ENCODE measurements at regions not wholly inside any gene's neighbourhood (a gene's known extent, or its start where the extent isn't known, plus 50 kb on each side); places are given as distances from the start of the nearest gene placed in this dataset.

DNA sequence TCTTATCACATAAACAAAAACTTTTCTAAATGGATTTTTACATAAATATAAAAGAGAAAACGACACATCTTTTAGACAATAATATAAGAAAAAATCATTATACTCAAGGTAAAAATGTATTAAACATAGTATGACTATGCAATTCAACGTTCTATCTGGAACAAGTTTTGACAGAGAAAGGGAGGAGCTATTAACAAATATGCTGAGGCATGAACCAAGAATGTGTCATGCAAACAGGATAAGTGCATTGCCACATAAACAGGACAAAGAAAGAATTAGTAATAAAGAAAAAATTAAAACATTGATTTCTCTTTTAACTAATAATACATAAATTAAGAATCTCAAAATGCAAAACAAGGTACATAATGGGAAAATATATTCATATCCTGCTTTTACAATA lies 1353.4 kb upstream of the GJE1 start:
- Histone ChIP-seq H3K9me3 (no peaks in the 10 kb centered on the region), H3K4me3 (no peak overlapping the region), H3K36me3 (no peaks in the 10 kb centered on the region), H3K27ac (no peak overlapping the region), H3K4me1 (peaks cover 0 to 5% (median under 1%) of the 10 kb centered on the region in 3 donors), H3K27me3 (no peaks in the 10 kb centered on the region)
- no peak for ATAC-seq
- TF ChIP-seq POLR2AphosphoS5 (IDR thresholded peaks at IDR 0.05): no peak
- no peak for TF ChIP-seq POLR2A (IDR thresholded peaks at IDR 0.05)
- TF ChIP-seq, protein P1, sequence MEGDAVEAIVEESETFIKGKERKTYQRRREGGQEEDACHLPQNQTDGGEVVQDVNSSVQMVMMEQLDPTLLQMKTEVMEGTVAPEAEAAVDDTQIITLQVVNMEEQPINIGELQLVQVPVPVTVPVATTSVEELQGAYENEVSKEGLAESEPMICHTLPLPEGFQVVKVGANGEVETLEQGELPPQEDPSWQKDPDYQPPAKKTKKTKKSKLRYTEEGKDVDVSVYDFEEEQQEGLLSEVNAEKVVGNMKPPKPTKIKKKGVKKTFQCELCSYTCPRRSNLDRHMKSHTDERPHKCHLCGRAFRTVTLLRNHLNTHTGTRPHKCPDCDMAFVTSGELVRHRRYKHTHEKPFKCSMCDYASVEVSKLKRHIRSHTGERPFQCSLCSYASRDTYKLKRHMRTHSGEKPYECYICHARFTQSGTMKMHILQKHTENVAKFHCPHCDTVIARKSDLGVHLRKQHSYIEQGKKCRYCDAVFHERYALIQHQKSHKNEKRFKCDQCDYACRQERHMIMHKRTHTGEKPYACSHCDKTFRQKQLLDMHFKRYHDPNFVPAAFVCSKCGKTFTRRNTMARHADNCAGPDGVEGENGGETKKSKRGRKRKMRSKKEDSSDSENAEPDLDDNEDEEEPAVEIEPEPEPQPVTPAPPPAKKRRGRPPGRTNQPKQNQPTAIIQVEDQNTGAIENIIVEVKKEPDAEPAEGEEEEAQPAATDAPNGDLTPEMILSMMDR (IDR thresholded peaks at IDR 0.05): no peak
- no peak for TF ChIP-seq EP300 (IDR thresholded peaks at IDR 0.05)
- WGBS, 2 donors (ENCODE audit: low coverage in 1 of 2): 65 to 100% methylated on average over 2 of the region's 2 CpGs

DNA sequence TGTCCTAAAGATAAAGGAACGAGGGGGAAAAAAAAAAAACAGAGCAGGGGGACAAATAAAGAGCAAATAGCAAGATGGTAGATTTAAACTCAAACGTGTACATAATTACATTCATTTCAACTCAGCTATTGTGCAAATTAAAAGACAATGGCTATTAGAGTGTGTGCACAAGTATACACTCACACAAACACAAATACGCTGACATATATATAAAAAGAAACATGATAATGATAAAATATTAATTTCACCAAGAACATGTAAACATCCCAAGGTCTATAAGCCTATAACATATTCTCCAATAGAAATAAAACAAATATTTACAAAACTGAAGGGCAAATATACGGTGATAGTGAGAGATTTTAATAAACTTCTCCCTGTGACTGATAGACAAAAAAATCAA lies 1354.9 kb upstream of the GJE1 start:
- no peak for TF ChIP-seq EP300 (IDR thresholded peaks at IDR 0.05)
- no peak for TF ChIP-seq POLR2AphosphoS5 (IDR thresholded peaks at IDR 0.05)
- TF ChIP-seq, protein P1 (IDR thresholded peaks at IDR 0.05): no peak
- no peak for TF ChIP-seq POLR2A (IDR thresholded peaks at IDR 0.05)
- Histone ChIP-seq H3K27ac (no peak overlapping the region), H3K4me3 (no peak overlapping the region), H3K36me3 (no peaks in the 10 kb centered on the region), H3K4me1 (peaks cover 3 to 12% (median 3%) of the 10 kb centered on the region in 3 donors), H3K9me3 (no peaks in the 10 kb centered on the region), H3K27me3 (no peaks in the 10 kb centered on the region)
- 84 to 90% methylated on average over 3 of the region's 4 CpGs for WGBS, 2 donors (ENCODE audit: low coverage in 1 of 2)
- no peak for ATAC-seq

DNA sequence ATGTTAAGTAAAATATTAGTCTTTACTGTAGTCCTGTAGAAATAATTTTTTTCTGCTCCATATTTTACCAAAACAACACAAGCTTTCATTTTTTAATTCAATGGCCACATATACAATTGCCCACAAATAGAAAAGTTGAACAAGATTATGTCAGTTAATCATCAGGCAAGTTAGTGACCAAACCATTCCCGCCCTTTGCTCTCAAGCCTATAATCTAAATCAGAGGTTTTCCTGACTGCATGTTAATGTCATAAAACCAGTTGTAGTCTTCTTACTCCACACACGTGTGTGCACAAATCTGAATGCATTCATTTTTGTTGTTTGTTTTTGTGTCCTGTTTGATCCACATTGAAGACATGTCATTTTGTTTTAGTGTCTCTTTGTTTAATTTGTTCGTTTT lies 1357.7 kb upstream of the GJE1 start:
- 76 to 77% methylated on average over 3 of the region's 3 CpGs for WGBS, 2 donors (ENCODE audit: low coverage in 1 of 2)
- H3K27me3 ChIP-seq: no peaks in the 10 kb centered on the region
- TF ChIP-seq, protein P1 (IDR thresholded peaks at IDR 0.05): no peak
- TF ChIP-seq EP300 (IDR thresholded peaks at IDR 0.05) (no peak), POLR2AphosphoS5 (IDR thresholded peaks at IDR 0.05) (no peak), POLR2A (IDR thresholded peaks at IDR 0.05) (no peak)
- H3K36me3 ChIP-seq: no peaks in the 10 kb centered on the region
- H3K4me1 ChIP-seq: peaks cover 3 to 12% (median 3%) of the 10 kb centered on the region in 3 donors
- no peaks in the 10 kb centered on the region for H3K9me3 ChIP-seq
- H3K4me3 ChIP-seq: no peak overlapping the region
- ATAC-seq: no peak
- no peak overlapping the region for H3K27ac ChIP-seq

DNA sequence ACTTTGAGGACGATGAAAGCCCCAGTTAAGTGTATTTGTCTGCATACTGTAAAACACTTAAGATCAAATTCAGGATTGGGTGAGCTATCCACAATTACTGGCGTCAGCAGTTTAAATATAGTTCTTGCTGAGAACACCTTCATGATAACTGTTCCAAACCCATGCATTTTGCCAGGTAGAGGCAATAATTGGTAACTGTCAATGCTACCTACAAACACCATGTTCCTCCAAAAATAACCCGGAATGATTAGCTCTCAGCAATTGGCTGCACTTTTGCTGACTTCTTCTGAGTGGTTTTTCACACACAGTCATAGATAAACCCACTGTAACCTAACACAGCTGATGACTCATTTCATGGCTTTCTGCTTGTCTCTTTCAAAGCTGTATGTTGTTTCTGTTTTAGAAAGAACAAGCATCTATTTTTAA lies 1358.6 kb upstream of the GJE1 start:
- Histone ChIP-seq H3K4me3 (no peak overlapping the region), H3K27me3 (no peaks in the 10 kb centered on the region), H3K27ac (no peak overlapping the region), H3K36me3 (no peaks in the 10 kb centered on the region), H3K9me3 (no peaks in the 10 kb centered on the region), H3K4me1 (peaks cover 3 to 12% (median 3%) of the 10 kb centered on the region in 3 donors)
- WGBS, 2 donors (ENCODE audit: low coverage in 1 of 2): 12 to 18% methylated on average over 3 of the region's 3 CpGs
- no peak for ATAC-seq
- TF ChIP-seq, protein P1 (IDR thresholded peaks at IDR 0.05): no peak
- TF ChIP-seq POLR2A (IDR thresholded peaks at IDR 0.05) (no peak), POLR2AphosphoS5 (IDR thresholded peaks at IDR 0.05) (no peak), EP300 (IDR thresholded peaks at IDR 0.05) (no peak)

DNA sequence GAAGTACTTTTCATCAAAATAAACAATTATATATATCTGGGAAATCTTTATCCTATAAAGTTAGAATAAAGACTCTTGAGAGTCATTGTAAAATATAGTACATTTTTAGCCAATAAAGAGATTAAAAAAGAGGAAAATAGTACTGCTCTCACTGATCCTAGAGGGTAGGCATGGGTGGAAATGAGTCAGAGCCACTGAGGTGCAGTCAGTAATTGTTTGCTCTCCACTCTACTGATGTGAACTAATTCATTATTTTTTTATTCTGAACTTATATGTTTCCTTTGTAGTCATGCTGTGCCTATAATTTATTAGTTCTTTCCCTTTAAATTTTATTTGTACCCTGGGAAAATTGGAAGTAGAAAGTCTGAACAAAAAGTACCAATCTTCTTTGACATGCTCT lies 1359.4 kb upstream of the GJE1 start:
- Histone ChIP-seq H3K27me3 (no peaks in the 10 kb centered on the region), H3K9me3 (peaks cover 0 to 2% (median 0%) of the 10 kb centered on the region in 3 donors), H3K4me1 (peaks cover 3 to 12% (median 3%) of the 10 kb centered on the region in 3 donors), H3K4me3 (no peak overlapping the region), H3K36me3 (no peaks in the 10 kb centered on the region), H3K27ac (no peak overlapping the region)
- ATAC-seq: no peak
- TF ChIP-seq POLR2A (IDR thresholded peaks at IDR 0.05) (no peak), POLR2AphosphoS5 (IDR thresholded peaks at IDR 0.05) (no peak), EP300 (IDR thresholded peaks at IDR 0.05) (no peak)
- TF ChIP-seq, protein P1 (IDR thresholded peaks at IDR 0.05): no peak
